NCI-H526 (cell line): ENCODE measurements at regions not wholly inside any gene's neighbourhood (a gene's known extent, or its start where the extent isn't known, plus 50 kb on each side); places are given as distances from the start of the nearest gene placed in this dataset.
"Not testable (repeated sequence)": the region's sequence is repeated elsewhere in the genome, so short reads cannot be mapped to it uniquely, and the experiment has no call there.

ENCODE experiments used
- DNase-seq, 2 experiments: peaks; one replicate each; lab custom pipeline; 2025; lab: John Stamatoyannopoulos, UW

DNA sequence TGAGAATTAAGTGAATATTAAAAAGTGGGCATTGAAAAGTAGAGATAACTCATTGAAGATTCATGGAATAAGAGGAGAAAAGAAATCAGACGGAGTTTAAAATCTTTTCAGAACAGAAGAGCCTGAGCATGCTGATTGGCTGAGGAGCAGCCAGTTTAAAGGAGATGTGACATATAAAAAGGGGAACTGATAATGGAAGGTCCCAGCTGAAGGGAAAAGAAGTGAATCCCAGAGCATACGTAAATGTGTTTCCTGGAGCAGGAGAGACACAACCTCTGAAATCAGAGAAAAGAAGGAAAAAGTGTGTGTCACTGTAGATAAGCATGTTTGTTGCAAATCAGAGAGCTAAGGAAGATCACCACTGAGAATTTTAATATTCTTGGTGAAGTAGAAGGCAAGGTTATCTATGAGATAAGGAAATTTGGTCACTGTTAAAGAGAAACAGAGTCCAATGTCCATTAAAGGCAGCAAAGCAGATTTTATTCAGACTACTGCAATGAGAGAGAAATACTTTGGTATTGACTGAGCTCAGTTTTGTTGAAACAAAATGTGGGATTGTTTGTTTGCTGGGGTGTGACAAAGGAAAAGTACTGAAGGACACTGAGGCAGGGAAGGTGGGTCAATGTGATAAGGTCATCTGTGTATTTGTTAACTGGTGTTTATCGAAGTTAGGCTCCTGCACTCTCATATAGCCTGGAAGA, 84.6 kb upstream of the WDR72 start:
- no peak for DNase-seq

DNA sequence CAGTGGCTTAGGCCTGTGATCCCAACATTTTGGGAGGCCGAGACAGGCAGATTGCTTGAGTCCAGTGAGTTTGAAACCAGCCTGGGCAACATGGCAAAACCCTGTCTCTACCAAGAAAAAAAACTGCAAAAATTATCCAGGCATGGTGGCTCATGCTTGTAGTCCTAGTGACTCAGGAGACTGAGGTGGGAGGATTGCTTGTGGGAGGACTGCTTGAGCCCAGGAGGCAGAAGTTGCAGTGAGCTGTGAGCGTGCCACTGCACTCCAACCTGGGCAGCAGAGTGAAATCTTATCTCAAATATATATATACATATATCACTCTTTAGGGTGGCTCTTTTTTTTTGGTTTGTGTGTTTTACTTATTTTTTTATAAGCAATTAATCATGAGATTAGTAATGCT, 83.7 kb upstream of the WDR72 start:
- DNase-seq: no peak

DNA sequence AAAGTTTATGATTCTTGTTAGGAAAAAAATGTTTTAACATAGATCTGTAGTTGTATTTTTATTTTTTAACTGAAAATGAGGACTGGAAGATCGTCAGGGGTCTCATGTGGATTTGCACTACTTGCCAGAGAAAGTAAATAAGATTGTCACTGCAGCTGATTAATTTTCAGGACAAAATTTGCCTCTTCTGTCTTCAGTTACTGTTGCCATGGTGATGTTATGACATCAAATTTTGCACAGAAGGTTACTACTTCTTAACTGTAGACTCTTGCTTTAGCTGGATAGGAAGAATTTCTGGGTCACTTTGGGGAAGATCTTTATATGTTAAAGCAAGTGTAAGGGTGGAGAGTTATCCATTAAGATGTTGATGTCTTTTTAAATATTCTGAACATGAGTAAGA, 82.2 kb upstream of the WDR72 start:
- no peak for DNase-seq

GRCh38 chr15:53840681-53841080, 81.2 kb upstream of the WDR72 start:
- no peak for DNase-seq

DNA sequence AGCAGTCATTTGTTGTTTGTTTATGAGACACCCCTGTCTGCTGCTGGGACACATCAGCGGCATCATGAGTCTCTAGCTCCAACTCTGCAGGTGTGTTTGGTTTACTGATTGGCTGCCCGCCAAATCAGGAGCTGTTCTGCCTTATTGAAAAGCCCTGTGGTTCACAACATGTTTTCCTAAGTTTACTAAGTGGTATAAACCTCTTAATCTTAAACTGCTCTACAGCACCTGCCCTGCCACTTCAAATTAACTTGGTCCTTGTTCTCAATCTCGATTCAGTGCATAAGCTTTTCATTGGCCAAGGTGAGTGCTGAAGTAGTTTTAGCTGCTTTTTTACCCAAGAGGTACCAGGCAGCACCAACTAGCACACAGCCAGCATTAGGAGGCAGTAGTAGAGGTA, 77.8 kb upstream of the WDR72 start:
- peak; percentile 22 to 33 for DNase-seq

DNA sequence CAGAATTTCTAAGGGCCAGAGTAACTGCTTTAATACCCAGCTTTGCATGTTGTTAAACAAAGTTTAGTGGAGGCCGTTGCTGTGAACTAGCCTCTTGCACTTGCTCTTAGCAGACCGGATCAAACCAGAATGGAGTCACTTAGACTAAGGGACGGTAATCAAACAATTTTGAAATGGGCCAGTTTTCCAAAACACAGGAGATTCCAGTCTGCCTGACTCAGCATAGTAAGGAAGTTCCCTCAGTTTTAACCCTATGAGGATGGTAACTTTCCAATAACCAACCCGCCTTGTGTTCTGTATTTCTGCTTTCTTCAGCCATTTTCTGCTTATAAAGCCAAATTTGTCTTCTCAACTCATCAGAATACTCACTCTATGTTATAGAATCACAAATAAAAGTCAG, 77.2 kb upstream of the WDR72 start:
- no peak for DNase-seq

GRCh38 chr15:53835309-53835708, 75.8 kb upstream of the WDR72 start:
- DNase-seq: no peak

- DNase-seq: no peak
Observed at GRCh38 chr15:53834214-53834613, 74.8 kb upstream of the WDR72 start.

DNA sequence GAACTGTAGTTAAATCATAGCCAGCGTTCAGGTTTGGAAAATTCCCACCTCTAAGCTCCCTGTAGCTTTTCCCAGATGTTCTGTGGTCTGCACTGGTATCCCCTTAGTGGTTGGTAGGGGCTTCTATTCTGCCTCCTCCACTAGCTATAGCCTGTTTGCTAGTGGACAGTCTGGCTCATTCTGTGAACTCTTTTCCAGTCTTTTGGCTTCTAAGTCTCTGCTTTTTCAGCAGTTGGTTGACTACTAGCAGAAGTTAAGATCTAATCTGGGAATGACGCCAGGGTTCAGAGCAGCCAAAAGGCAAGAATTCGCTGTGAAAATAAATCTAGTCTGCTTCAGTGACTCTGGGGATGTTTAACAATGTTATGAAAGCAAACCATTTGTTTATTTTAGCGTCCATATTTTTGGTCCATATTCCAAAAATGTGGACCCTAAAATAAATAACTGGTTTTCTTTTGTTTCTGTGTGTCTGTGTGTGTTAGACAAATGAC, 73.7 kb upstream of the WDR72 start:
- DNase-seq: no peak

- DNase-seq: peak; percentile 81 to 82
Observed at GRCh38 chr15:53831907-53832770, 72.7 kb upstream of the WDR72 start.

GRCh38 chr15:53830707-53831386, 71.4 kb upstream of the WDR72 start:
- no peak for DNase-seq

DNA sequence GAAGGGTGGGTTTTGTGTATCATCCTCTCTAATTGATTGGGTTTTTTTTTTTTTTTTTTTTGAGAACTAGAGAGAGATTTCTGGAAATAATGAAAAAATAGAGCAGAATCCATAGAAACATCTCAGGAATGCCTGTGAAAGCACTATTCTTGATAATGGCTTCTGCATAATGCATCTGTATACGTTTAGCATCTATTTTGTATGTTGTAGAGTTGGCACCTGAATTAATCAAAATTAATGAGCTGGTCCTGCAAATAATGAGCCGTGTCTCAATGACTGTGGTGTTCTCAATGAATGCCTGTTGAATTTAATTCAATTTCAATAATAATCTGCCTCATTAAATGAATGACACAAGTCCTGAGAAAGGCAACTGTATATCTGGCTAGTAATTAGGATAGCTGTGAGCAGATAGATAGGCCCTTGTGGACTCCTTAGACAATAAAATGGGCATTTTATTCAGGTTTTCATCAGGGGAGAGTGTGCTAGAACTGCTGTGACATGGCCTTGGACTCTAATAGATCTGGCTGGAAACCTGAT, 70.5 kb upstream of the WDR72 start:
- no peak for DNase-seq

DNA sequence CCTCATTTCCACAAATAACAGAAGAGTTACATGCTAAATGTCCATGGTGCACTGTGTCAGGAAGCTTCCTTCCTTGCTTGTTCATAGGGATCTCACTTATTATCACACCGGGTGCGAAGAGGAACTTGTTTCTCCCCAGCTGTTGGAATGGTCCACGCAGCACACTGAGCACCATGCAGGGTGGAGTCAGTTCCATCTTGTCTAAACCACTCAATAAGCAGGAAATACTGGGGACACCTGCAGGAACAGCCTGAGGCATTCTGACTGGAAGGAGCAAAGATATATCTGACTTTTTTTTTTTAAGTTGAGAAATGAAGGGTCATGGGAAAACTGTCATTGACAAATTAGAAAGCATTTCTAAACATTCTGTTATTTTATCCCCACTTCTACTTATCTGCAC, 70.0 kb upstream of the WDR72 start:
- no peak for DNase-seq

DNA sequence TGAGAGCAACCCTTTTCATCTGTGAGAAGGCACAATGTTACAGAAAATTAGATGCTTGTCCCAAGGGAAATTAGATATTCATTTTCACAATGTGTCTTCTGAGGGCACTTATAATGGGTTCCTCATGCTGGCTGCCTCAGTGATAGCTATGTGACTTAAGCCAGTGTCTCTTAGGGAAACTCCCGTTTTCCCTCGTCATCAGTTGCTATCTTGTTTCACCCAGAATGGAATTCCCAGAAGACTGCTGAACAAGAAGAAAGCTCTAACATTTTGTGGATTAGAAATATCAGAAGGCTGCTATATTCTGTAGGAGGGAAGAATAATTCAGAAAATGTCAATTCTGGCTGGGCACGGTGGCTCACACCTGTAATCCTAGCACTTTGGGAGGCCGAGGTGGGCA, 67.9 kb upstream of the WDR72 start:
- DNase-seq: no peak

- DNase-seq: peak in 1 of 2 experiments; percentile 10
Observed at GRCh38 chr15:53811530-53811929, 52.1 kb upstream of the WDR72 start.

DNA sequence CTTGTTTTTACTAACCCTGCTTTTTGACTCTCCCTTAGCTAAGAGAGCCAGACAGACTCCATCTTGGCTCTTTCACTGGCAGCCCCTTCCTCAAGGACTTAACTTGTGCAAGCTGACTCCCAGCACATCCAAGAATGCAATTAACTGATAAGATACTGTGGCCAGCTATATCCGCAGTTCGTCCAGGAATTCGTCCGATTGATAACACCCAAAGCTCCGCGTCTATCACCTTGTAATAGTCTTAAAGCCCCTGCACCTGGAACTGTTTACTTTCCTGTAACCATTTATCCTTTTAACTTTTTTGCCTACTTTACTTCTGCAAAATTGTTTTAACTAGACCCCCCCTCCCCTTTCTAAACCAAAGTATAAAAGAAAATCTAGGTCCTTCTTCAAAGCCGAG, 50.8 kb upstream of the WDR72 start:
- DNase-seq: not testable (repeated sequence)
